Kidney capillary endothelial cell (primary cell): ENCODE measurements at regions not wholly inside any gene's neighbourhood (a gene's known extent, or its start where the extent isn't known, plus 50 kb on each side); places are given as distances from the start of the nearest gene placed in this dataset.
"Not testable (repeated sequence)": the region's sequence is repeated elsewhere in the genome, so short reads cannot be mapped to it uniquely, and the experiment has no call there.

ENCODE experiments used
- DNase-seq: peaks from one replicate; pipeline ENCODE4 v3.0.0-alpha.2; 2018; ENCODE audit warnings: low spot score

DNA sequence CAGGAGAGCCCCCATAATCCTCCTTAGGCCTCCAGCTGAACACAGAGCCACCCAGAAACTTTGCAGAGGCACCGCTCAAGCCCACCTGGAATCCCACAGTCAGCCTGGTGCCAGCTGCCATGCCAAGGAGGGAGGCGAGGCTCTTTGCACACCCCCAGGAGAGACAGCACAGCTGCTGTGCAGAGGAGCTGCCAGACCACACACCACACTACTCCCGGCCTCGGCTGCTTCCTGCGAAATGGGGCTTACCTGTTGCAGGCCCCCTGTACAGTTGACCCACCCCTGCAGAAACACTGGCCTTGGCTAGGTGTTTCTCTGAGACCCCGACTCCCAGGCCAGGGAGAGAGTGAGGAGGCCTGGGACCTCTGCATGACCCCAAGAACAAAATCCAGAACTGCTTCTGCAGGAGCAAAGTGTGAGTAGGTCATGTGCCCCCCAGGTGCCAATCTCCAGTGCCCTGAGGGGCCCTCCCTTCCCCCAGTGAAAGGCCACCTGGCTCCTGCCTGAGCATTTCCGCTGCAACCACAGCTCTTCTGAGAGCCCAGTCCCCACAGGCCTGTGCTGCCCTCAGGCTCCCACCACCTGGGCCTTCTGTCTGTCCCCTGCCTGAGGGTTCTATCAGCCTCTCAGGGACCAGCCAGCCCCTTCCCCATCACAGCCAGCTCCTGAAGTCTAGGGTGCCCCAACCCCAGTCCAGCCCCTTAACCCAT lies 580.4 kb downstream of the UQCRFS1 start:
- no peak for DNase-seq

DNA sequence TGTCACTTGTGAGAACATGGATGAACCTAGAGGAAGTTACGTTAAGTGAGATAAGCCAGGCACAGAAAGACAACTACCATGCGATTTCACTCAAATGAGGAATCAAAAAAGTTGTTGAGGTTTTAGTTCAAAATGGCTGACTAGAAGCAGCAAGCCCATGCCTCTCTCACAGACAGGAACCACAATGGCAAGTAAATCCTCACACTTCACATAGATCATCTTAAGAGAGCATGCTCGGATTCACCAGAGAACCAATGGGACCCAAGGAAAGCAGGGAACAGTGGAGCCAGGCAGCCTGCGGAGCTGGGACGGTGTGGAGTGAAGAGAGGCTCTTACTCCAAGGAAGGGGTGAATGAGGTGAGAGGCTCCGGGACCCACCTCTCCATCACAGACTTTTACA lies 581.0 kb downstream of the UQCRFS1 start:
- DNase-seq = no peak

DNA sequence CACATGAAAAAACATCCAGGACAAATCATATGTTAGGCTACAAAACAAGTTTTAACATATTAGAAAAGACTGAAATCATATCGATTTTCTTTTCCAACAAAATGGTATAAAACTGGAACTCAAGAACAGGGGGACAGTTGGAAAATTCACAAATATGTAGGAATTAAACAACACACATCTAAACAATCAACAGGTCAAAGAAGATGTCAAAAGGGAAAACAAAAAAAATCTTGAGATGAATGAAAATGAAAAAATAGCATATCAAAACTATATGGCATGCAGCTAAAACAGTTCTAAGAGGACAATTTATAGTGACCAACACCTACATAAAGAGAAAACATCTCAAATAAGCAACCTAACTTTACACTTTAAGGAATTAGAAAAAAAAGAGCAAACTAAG lies 585.3 kb downstream of the UQCRFS1 start:
- DNase-seq = no peak

DNA sequence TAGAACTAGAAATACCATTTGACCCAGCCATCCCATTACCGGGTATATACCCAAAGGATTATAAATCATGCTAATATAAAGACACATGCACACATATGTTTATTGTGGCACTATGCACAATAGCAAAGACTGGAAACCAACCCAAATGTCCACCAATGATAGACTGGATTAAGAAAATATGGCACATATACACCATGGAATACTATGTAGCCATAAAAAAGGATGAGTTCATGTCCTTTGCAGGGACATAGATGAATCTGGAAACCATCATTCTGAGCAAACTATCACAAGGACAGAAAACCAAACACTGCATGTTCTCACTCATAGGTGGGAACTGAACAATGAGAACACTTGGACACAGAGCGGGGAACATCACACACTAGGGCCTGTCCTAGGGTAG lies 586.5 kb downstream of the UQCRFS1 start:
- DNase-seq = not testable (repeated sequence)

DNA sequence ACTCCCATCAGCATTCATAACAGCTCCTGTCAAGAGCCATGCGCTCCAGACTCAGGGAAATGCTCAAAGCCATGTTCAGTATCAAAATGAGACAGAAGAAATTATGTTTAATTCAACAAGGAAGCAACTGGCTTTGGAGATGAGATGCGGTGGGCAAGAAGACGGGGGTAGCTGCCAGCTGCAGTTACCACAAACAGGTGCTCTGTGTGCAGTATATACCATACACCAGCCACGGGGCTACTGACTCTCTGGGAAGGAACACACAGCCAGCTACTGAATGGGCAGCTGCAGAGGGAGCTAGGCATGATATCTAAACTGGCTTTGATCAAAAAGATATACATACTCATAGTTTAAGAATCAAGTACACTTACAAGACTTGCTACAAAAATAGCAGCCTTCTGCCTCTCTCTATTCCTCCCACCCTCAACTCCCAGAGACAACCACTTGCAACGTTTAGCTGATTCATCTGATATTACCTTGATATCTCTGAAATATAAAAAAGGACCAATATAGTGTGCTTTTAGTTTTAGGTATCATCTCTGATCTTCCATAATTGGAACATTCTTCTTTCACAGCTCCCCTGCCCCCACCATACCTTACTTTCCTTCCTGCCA lies 593.0 kb downstream of the UQCRFS1 start:
- no peak for DNase-seq

DNA sequence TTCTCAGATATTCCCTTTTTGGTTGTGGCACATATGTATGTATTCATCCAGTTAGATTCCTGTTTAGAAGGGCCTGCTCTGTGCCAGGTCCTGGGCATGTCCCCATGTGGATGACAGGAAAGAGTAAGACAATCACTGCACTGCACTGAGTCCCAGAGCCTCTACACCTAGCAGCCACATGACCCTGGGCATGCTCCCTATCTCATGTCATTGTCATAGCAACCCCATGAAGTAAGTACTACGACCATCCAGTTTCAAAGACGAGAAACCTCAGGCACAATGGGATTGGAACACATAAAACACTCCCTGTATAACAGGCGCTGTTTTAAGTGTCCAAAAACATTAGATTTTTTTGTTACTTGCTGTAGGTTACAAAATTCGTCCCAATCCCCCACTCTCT lies 594.4 kb downstream of the UQCRFS1 start:
- DNase-seq = no peak

DNA sequence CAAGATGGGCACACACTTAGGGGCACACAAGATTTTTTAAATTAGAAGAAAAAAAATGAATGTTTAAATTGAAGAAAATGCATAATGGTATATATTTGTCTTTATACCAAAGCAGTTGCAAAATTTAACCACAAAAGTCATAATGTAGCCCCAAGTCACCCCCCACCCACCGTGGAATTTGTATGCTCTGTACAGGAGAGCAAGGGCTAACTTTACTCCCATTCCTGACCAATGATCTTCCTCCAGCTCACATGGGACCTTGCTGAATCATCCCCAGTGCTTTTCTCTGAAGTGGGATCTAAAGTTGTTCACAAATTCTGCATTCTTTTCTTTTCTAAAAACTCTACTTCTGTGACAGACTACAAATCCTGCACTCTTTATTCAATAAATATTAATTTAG lies 597.0 kb downstream of the UQCRFS1 start:
- DNase-seq = no peak

DNA sequence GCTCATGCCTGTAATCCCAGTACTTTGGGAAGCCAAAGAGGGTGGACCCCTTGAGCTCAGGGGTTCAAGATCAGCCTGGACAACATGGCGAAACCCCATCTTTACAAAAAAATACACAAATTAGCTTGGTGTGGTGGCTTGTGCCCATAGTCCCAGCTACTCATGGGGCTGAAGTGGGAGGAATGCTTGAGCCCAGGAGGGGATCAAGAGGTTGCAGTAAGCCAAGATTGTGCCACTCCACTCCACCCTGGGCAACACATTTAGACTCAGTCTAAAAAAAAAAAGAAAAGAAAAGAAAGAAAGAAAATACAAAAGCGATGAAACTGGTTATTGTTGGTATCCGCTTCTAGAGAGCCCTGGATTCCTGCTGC lies 597.4 kb downstream of the UQCRFS1 start:
- DNase-seq = no peak

DNA sequence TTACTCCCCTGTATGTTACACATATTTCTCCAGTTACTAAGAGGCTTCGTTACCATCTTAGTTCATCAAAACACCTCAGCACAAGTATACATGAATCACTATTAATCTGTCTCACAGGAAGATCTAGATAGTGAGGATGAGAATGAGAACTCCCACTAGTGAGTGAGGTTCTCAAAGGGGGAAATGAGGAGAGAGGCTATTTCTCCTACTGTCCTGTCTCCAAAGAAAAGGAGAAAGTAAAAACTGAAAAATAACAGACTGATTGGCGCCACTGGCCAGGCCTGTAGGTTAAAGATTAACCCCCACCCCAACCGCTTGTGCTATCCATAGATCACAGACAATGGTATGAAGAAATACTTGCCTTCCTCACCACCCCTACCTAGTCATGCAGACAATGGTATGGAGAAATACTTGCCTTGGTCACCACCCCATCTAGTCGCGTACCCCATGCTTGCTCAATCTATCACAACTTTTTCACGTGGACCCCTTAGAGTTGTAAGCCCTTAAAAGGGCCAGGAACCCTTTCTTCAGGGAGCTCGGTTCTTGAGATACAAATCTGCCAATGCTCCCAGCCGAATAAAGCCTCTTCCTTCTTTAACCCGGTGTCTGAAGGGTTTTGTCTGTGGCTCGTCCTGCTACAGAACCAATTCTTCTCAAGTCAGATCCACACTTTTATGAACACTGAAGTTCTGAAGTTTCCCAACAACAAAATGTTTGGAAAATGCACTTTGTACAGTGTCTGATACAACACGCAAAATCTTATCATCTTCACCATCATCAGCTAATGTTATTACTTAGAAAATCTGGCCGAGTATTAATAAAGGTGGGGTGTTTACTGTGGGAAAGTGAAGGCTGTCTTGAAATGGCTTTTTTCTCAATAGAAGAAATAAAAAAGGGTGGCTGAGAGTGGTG lies 598.1 kb downstream of the UQCRFS1 start:
- no peak for DNase-seq

DNA sequence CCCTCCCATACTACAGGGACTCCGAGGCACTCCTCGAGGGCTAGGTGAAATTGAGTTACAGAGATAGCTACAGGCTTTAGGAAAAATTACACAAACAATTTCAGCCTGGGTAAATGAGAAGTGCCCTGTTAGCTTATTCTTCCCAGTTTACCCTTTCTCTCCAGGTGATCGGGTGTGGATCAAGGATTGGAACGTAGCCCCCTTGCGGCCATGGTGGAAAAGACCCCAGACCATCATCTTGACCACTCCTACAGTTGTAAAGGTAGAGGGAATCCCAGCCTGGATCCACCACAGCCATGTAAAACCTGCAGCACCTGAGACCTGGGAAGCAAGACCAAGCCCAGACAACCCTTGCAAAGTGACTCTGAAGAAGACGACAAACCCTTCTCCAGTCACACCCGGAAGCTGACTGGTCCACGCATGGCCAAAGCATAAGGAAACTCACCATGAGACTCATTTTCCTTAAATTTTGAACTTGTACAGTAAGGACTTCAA lies 600.6 kb downstream of the UQCRFS1 start:
- DNase-seq = no peak

DNA sequence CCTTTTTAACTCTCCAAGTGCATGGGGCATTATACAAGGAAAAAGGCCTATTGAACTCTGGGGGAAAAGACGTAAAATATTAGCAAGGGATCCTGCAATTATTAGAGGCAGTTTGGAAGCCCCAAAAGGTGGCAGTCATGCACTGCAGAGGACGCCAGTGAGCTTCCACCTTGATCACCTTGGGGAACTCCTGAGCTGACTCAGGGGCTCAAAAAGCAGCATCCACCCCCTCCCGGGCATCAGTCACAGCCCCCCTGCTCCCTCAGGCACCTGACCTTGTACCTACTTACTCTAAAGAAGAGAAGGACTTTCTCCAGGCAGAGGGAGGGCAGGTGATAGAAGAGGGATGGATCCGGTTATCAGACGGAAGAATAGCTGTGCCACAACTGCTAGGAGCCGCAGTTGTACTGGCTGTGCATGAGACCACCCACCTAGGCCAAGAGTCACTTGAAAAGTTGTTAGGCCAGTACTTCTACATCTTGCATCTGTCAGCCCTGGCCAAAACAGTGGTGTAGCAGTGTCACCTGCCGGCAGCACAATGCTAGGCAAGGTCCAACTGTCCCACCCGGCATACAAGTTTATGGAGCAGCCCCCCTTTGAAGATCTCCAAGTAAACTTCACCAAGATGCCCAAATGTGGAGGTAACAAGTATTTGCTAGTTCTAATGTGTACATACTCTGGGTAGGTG lies 601.6 kb downstream of the UQCRFS1 start:
- DNase-seq = not testable (repeated sequence)

DNA sequence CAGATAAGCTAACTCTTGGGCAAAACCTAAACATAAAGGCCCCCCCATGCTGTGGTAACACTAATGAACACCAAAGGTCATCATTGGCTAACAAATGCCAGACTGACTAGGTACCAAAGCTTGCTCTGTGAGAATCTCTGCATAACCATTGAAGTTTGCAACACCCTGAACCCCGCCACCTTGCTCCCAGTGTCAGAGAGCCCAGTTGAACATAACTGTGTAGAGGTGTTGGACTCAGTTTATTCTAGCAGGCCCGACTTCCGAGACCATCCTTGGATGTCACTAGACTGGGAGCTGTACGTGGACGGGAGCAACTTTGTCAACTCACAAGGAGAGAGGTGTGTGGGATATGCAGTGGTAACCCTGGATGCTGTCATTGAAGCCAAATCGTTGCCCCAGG lies 602.2 kb downstream of the UQCRFS1 start:
- no peak for DNase-seq

DNA sequence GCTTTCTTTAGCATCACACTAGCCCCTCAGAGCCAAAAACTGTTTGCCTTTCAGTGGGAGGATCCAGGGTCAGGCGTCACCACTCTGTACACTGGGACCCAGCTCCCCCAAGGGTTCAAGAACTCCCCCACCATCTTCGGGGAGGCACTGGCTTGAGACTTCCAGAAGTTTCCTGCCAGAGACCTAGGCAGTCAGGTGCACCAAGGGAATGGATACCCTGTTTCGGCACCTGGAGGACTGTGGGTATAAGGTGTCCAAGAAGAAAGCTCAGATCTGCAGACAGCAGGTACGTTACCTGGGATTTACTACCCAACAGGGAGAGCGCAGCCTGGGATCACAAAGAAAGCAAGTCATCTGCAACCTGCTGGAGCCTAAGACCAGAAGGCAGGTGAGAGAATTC lies 603.0 kb downstream of the UQCRFS1 start:
- DNase-seq = no peak

DNA sequence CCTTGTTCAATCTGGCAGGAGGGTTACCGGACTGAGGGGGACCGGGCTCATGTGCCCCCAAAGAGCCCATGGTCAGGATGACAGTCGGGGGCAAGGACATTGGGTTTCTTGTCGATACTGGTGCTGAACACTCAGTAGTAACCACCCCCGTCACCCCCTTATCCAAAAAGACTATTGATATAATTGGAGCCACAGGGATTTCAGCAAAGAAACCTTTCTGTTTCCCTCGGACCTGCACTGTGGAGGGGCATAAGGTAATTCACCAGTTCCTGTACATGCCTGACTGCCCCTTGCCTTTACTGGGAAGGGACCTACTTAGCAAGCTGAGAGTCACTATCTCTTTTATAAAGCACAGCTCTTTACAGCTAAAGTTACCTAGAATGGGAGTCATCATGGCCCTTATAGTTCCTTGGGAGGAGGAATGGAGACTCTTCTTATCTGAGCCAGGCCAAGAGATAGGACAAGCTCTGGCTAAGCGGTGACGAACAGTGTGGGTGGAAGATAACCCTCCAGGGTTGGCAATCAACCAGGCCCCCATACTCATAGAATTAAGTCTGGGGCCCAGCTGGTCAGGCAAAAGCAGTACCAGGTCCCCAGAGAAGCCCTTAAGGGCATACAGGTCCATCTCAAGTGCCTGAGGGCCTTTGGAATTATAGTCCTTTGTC lies 603.7 kb downstream of the UQCRFS1 start:
- DNase-seq = no peak

DNA sequence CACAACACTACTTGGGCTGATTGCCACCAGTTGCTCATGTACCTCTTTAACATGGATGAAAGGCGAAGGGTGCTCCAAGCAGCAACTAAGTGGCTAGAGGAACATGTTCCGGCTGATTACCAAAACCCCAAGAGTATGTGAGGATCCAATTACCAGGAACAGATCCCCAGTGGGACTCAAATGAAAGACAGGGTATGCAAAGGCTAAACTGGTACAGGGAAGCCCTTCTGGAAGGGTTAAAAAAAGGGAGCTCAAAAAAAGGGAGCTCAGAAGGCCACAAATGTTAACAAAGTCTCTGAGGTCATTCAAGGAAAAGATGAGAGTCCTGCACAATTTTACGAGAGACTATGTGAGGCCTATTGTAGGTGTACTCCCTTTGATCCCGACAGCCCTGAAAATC lies 604.7 kb downstream of the UQCRFS1 start:
- no peak for DNase-seq

DNA sequence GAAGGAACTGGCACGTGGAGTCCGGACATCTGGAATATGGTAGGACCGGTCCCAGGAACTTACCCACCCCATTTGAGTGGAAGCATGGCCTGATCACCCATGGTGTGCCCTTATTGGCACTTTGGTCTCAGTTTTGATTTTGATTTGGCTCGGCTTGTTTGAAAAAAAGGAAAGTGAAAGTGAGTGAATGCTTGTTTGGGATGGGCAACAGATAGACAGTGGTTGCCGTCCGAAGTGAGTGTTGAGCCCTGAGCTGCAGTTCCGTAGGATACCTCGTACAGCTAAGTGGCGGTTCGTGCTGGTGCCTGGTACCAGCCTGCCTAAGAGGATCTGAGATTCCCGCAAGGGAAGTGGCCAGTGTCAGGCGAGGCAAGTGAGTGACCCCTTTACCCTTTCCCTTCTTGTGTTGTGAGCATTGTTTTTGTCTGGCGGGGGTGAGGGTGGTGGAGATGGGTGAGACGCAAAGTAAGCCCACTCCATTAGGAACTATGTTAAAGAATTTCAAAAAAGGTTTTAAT lies 605.8 kb downstream of the UQCRFS1 start:
- no peak for DNase-seq

DNA sequence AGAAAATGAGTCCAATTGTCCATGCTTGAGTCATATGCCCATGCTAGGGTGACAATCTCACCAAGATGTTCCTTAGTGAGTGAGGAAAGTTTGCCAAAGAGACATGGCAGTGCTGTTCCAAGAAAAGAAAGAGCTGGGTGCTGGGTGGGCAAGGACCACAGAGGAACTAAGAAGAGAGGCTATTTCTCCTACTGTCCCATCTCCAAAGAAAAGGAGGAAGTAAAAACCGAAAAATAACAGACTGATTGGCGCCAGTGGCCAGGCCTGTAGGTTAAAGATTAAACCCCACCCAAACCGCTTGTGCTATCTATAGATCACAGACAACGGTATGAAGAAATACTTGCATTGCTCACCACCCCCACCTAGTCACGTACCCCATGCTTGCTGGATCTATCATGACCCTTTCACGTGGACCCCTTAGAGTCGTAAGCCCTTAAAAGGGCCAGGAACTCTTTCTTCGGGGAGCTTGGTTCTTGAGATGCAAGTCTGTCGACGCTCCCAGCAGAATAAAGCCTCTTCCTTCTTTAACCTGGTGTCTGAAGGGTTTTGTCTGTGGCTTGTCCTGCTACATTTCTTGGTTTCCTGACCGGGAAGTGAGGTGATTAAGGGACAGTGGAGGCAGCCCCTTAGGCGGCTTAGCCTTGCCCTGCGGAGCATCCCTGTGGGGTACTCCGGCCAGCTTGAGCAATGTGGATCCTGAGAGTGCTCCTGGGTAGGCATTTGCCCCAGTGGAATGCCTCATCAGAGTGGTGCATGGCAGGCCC lies 606.5 kb downstream of the UQCRFS1 start:
- DNase-seq = no peak

DNA sequence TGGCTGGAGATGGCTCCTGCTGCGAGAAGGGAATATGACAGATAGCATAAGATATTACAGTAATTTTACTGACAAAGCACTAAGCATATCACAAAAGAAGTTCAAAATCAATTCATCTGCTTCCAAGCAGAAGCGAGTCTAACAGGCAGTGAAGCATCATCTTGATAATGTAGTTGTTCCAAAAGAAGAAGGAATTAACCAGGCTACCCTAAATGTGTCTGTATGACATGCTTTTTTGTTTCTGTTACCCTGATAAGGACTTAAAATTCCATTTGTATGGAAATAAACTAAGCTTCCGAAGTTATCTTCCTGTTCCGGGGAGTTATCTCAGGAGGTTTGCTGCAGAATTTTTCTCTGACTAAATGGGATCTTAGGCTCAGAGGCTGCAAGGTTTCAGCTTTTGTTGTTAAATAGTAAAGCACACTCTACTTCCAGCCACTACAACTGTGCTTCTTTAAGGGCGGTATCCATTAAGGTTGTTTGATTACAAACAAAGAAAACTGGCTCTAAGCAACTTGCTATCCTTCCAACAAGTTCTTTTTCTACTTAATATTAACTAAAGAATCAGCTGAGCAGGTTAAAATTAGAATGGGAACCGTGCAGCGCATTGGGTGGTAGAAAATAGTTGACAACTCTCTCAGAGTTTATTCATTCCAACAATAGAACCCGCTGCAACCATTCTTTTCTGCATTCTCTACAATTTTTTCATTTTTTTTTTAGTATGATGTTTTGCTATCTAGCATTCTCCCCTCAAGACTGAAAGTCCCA lies 607.3 kb downstream of the UQCRFS1 start:
- no peak for DNase-seq

DNA sequence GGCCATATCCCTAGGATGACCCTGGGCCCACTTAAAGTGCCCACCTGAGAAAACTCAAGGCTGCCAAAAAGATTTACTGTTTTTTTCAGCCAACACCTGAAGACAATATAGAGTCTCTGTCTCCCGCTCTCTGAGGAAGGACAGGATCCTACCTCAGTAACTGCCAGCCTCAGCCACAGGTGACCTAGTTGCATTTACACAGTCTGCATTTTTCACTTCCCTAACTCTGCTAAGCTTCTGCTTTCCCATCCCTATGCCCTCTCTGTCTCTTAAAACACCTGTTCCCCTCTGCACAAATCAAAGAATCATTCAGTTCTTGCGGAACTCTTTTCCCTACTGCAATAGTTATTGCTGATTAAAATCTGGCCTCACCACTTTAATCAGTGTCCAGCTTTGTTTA lies 609.5 kb downstream of the UQCRFS1 start:
- DNase-seq = no peak
